Adrenal gland (tissue), 5 donors: ENCODE measurements at regions not wholly inside any gene's neighbourhood (a gene's known extent, or its start where the extent isn't known, plus 50 kb on each side); places are given as distances from the start of the nearest gene placed in this dataset.

Source experiments
- POLR2A ChIP-seq, 2 donors: fragments of 450-650 bp; IDR thresholded peaks; one replicate each; pipeline ENCODE4 v1.6.1; 2017; ENCODE audit warnings: antibody characterized with exemption in 2 of 2, mild to moderate bottlenecking in 2 of 2, moderate library complexity in 1 of 2
- TF ChIP-seq, protein P1 (sequence below), 6 experiments: fragments of 450-650 bp in 4 of 6; fragments of 200-600 bp in 2 of 6; sonication (generic) in 1 of 6; IDR thresholded peaks; 1 replicate in 5 of 6; 2 replicates in 1 of 6; pipeline versions ENCODE4 v1.5.1 to v1.8.0; 2016 to 2021; ENCODE audit warnings: antibody characterized with exemption in 6 of 6, mild to moderate bottlenecking in 2 of 6, moderate library complexity in 1 of 6
- donor health status: DM: no; HTN: no; CAD: no.

- TF ChIP-seq, protein P1, sequence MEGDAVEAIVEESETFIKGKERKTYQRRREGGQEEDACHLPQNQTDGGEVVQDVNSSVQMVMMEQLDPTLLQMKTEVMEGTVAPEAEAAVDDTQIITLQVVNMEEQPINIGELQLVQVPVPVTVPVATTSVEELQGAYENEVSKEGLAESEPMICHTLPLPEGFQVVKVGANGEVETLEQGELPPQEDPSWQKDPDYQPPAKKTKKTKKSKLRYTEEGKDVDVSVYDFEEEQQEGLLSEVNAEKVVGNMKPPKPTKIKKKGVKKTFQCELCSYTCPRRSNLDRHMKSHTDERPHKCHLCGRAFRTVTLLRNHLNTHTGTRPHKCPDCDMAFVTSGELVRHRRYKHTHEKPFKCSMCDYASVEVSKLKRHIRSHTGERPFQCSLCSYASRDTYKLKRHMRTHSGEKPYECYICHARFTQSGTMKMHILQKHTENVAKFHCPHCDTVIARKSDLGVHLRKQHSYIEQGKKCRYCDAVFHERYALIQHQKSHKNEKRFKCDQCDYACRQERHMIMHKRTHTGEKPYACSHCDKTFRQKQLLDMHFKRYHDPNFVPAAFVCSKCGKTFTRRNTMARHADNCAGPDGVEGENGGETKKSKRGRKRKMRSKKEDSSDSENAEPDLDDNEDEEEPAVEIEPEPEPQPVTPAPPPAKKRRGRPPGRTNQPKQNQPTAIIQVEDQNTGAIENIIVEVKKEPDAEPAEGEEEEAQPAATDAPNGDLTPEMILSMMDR (IDR thresholded peaks at IDR 0.05), result no peak
- no peak for TF ChIP-seq POLR2A (IDR thresholded peaks at IDR 0.05)
Measured at GRCh38 chr11:40029391-40029790, 1430.1 kb downstream of the LRRC4C start.
